ENCODE measurements at regions not wholly inside any gene's neighbourhood (a gene's known extent, or its start where the extent isn't known, plus 50 kb on each side); places are given as distances from the start of the nearest gene placed in this dataset.

GRCh38 chr10:3533296-3533695 lies 251.7 kb downstream of the KLF6 start:
- Histone ChIP-seq H3K9ac (ENCODE audit: low read depth, low read length) (no peak overlapping the region), H3K36me3 (ENCODE audit: insufficient read depth, low read depth, low read length) (no peaks in the 10 kb centered on the region), H3K4me1 (ENCODE audit: insufficient read depth, low read length) (peaks cover 2% of the 10 kb centered on the region; the same call in 1 of the 2 replicates), H3K9me3 (ENCODE audit: insufficient read depth, low read depth, low read length) (no peaks in the 10 kb centered on the region), H3K27ac (ENCODE audit: low read length) (no peak overlapping the region), H3K27me3 (ENCODE audit: insufficient read depth, low read length) (no peaks in the 10 kb centered on the region), H3K4me3 (ENCODE audit: low read length) (no peak overlapping the region)

DNA sequence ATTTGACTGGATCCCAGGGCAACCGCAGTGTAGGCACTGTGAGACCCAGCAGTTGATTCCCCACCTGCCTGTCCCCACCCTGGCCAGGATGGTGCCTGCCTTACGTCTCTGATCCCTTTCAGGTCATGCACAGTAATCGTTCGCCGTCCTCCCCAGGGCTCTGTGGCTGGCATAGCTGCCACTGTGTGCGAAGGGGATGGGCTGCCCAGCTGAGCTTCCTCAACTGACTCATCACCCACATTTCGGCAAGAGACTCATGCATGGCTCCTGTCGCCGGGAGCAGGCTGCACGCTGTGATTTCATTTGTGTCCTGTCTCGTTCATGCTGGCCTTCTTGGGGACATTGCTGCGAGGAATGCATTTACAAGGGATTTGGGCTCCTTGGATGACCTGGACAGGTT lies 252.4 kb downstream of the KLF6 start:
- no peaks in the 10 kb centered on the region for H3K36me3 ChIP-seq (ENCODE audit: insufficient read depth, low read depth, low read length)
- H3K4me3 ChIP-seq (ENCODE audit: low read length), result no peak overlapping the region
- no peak overlapping the region for H3K9ac ChIP-seq (ENCODE audit: low read depth, low read length)
- H3K9me3 ChIP-seq (ENCODE audit: insufficient read depth, low read depth, low read length), result no peaks in the 10 kb centered on the region
- no peaks in the 10 kb centered on the region for H3K27me3 ChIP-seq (ENCODE audit: insufficient read depth, low read length)
- H3K27ac ChIP-seq (ENCODE audit: low read length), result no peak overlapping the region
- no peaks in the 10 kb centered on the region for H3K4me1 ChIP-seq (ENCODE audit: insufficient read depth, low read length)

- no peaks in the 10 kb centered on the region for H3K4me1 ChIP-seq (ENCODE audit: insufficient read depth, low read length)
Measured at GRCh38 chr10:3531670-3532069, 253.3 kb downstream of the KLF6 start.

DNA sequence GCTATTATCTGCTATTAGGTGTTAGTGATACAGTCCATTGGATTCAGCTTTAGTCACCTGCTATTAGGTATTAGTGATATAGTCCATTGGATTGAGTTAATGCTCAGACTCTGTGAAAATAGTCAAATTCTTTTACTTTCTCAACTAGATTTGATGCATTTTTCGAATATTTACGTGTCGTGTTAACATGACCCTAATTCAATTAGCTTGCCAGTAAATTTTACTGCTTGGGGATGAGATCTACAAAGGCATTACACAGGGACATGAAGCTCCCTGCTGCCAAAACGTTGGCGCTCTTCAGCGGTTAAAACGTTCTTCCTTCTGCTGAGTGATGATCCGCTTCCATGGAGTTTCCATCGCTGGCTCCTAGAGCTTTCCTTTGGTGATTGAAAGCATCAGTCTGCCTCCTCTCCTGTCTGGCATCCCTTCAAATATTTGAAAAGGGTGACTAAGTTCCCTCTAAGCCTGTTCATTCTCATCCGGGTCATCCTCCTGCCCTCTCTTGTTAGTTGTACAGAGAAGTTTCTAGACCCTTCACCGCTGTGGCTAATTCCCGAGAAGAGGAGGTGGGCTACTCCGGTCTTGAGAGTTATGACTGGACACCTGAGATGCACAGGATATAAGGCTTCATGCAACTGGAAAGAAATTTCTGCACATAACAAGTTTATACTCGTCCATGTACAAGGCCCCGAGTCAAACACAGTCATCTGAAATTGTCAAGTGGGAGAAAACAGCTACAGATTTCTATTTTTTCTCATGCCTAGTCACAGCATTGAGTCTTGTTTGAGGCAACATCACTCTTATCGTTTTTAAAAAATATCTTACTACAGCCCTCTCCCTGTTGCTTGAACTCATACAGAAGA lies 254.0 kb downstream of the KLF6 start:
- Histone ChIP-seq H3K9ac (ENCODE audit: low read depth, low read length) (no peak overlapping the region), H3K9me3 (ENCODE audit: insufficient read depth, low read depth, low read length) (no peaks in the 10 kb centered on the region), H3K4me1 (ENCODE audit: insufficient read depth, low read length) (no peaks in the 10 kb centered on the region), H3K27me3 (ENCODE audit: insufficient read depth, low read length) (no peaks in the 10 kb centered on the region), H3K36me3 (ENCODE audit: insufficient read depth, low read depth, low read length) (no peaks in the 10 kb centered on the region), H3K27ac (ENCODE audit: low read length) (no peak overlapping the region), H3K4me3 (ENCODE audit: low read length) (no peak overlapping the region)

More at GRCh38 chr10:3531670-3532069, 253.3 kb downstream of the KLF6 start:
- Histone ChIP-seq H3K4me3 (ENCODE audit: low read length) (no peak overlapping the region), H3K9ac (ENCODE audit: low read depth, low read length) (no peak overlapping the region), H3K27ac (ENCODE audit: low read length) (no peak overlapping the region), H3K9me3 (ENCODE audit: insufficient read depth, low read depth, low read length) (no peaks in the 10 kb centered on the region), H3K36me3 (ENCODE audit: insufficient read depth, low read depth, low read length) (no peaks in the 10 kb centered on the region), H3K27me3 (ENCODE audit: insufficient read depth, low read length) (no peaks in the 10 kb centered on the region)

DNA sequence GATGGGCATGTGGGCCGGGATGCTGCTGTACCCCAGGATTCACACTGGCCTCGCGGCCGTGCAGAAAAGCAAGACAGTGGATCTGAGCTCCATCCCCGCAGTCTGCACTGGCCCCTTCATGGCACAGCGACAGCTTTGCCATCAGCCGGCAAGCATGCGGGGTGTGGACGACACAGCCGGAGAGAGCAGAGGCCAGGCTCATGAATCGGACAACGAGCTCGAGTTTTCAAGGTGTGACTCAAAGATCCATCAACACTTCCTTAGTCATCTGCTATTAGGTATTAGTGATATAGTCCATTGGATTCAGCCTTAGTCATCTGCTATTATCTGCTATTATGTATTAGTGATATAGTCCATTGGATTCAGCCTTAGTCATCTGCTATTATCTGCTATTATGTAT lies 254.7 kb downstream of the KLF6 start:
- Histone ChIP-seq H3K9me3 (ENCODE audit: insufficient read depth, low read depth, low read length) (no peaks in the 10 kb centered on the region), H3K36me3 (ENCODE audit: insufficient read depth, low read depth, low read length) (no peaks in the 10 kb centered on the region), H3K4me3 (ENCODE audit: low read length) (no peak overlapping the region), H3K27ac (ENCODE audit: low read length) (no peak overlapping the region), H3K4me1 (ENCODE audit: insufficient read depth, low read length) (no peaks in the 10 kb centered on the region), H3K9ac (ENCODE audit: low read depth, low read length) (no peak overlapping the region), H3K27me3 (ENCODE audit: insufficient read depth, low read length) (no peaks in the 10 kb centered on the region)

DNA sequence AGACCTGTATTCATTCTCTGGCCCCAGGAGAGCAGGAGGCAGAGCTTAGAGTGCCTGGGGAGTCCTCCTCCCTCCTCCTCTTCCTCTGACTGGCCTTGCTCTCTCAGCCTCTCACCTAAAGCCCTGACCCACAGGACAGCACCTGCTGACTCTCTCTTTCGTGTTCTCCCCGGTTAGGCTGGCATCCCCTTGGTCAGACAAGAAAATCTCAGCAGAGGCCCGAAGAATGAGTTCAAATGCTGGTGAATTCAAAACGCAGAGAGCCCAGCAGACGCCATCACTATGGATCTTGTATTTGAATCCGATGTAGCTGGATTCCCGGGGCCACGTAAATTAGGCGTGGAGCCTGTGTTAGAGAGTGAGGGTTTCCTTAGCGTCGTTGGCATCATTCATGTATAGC lies 255.3 kb downstream of the KLF6 start:
- H3K9me3 ChIP-seq (ENCODE audit: insufficient read depth, low read depth, low read length), result no peaks in the 10 kb centered on the region
- no peaks in the 10 kb centered on the region for H3K4me1 ChIP-seq (ENCODE audit: insufficient read depth, low read length)
- no peak overlapping the region for H3K4me3 ChIP-seq (ENCODE audit: low read length)

DNA sequence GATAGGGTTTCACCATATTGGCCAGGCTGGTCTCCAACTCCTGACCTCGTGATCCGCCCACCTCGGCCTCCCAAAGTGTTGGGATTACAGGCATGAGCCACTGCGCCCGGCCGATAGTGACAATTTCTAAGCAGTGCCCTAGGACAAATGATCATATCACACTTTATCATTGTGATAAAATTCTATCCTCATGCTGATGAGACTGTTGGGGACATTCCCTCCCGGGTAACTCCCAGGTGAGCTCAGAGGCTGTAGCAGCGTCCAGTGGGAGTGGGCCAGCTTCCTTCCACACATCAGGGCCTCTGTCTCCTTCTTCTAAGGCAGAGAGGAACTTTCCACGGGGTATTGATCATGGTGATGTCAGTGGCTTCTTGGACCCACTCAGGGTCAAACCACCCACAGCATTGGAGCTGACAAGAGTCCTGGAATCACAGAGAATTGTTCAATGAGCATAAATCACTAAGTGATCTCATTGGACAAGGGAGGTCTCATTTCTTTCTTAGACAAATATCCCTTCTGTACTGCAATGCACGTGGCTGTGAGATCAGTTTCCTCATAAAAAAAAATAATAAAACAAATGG lies 256.1 kb downstream of the KLF6 start:
- H3K36me3 ChIP-seq (ENCODE audit: insufficient read depth, low read depth, low read length), result no peaks in the 10 kb centered on the region

More for the DNA sequence above, 255.3 kb downstream of the KLF6 start:
- Histone ChIP-seq H3K36me3 (ENCODE audit: insufficient read depth, low read depth, low read length) (no peaks in the 10 kb centered on the region), H3K27me3 (ENCODE audit: insufficient read depth, low read length) (no peaks in the 10 kb centered on the region), H3K9ac (ENCODE audit: low read depth, low read length) (no peak overlapping the region), H3K27ac (ENCODE audit: low read length) (no peak overlapping the region)

DNA sequence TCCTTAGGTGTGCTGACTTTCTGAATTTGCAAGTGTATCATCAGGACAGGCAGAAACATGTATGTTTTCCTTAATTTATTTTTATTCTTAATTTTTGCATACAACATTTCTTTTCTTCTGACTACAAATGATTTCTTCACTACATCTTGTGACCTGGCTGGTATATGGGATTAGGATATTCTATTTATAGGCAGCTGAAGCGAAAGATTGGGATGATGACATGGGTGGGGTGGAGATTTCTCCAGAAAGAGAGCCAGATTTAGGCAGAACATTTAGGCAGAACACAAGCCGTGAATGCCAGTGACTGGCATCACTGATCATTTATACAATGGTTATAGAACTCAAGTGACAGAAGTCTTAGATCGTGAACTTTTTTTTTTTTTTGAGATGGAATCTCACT lies 256.7 kb downstream of the KLF6 start:
- Histone ChIP-seq H3K27me3 (ENCODE audit: insufficient read depth, low read length) (no peaks in the 10 kb centered on the region), H3K9me3 (ENCODE audit: insufficient read depth, low read depth, low read length) (no peaks in the 10 kb centered on the region), H3K9ac (ENCODE audit: low read depth, low read length) (no peak overlapping the region), H3K4me3 (ENCODE audit: low read length) (no peak overlapping the region), H3K4me1 (ENCODE audit: insufficient read depth, low read length) (no peaks in the 10 kb centered on the region), H3K36me3 (ENCODE audit: insufficient read depth, low read depth, low read length) (no peaks in the 10 kb centered on the region), H3K27ac (ENCODE audit: low read length) (no peak overlapping the region)

More for the DNA sequence above, 256.1 kb downstream of the KLF6 start:
- Histone ChIP-seq H3K4me1 (ENCODE audit: insufficient read depth, low read length) (no peaks in the 10 kb centered on the region), H3K27ac (ENCODE audit: low read length) (no peak overlapping the region), H3K4me3 (ENCODE audit: low read length) (no peak overlapping the region), H3K9me3 (ENCODE audit: insufficient read depth, low read depth, low read length) (no peaks in the 10 kb centered on the region), H3K27me3 (ENCODE audit: insufficient read depth, low read length) (no peaks in the 10 kb centered on the region), H3K9ac (ENCODE audit: low read depth, low read length) (no peak overlapping the region)

DNA sequence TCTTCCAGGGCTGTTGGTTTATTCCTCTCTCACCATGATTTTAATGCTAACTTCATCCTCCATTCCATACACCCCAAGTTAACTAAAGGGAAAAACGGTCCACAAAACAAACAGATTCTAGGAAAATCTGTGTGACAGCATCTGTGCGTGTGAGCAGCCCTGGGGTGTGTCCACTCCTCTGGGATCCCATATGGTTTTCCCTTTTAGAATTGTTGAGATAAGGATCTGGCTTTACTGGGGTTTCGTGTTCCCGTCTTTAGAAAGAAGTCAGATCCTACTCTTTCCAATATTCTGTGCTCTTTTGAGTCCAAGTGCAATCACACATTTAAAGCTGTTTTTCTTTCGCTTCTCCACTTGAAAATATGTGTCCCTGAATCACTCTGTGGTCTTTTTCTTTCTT lies 257.1 kb downstream of the KLF6 start:
- H3K9me3 ChIP-seq (ENCODE audit: insufficient read depth, low read depth, low read length), result no peaks in the 10 kb centered on the region
- H3K4me3 ChIP-seq (ENCODE audit: low read length), result no peak overlapping the region
- no peaks in the 10 kb centered on the region for H3K4me1 ChIP-seq (ENCODE audit: insufficient read depth, low read length)
- no peak overlapping the region for H3K9ac ChIP-seq (ENCODE audit: low read depth, low read length)
- H3K27me3 ChIP-seq (ENCODE audit: insufficient read depth, low read length), result no peaks in the 10 kb centered on the region
- H3K36me3 ChIP-seq (ENCODE audit: insufficient read depth, low read depth, low read length), result no peaks in the 10 kb centered on the region
- no peak overlapping the region for H3K27ac ChIP-seq (ENCODE audit: low read length)

DNA sequence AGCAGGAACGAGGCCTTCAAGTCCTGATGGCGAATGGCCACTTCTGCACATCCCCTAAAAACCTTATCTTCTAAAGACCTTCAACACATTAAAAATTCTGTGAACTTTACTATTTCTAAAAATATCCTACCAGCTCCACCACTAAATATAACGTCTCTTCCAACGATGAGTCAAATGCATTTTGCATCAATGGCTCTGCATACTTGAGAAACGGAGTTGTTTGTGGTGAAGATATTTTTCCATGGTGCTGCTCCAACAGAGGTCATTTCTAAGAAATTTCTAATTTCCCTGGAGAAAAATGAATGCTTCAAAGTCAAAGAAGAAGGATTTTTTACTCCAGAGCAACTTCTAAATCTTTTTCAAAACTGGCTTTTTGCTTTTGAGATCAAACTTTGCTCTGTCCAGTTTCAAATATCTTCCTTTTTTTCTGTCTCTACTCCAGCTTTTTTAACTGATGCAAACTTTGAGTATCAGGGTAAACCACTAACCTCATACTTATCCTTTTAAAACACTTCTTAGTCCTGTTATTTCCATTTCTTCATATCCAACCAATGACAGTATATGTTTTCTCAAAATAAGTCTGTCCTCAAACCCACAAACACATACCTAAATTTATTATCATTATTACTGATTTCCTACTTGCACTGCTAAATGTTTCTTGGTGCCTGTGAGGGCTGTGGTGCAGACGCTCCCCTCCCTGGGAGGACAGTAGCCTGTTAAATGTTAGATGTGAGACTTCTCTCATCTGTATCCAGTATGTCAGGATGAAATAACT lies 258.1 kb downstream of the KLF6 start:
- H3K9ac ChIP-seq (ENCODE audit: low read depth, low read length), result no peak overlapping the region
- H3K36me3 ChIP-seq (ENCODE audit: insufficient read depth, low read depth, low read length), result no peaks in the 10 kb centered on the region
- no peaks in the 10 kb centered on the region for H3K9me3 ChIP-seq (ENCODE audit: insufficient read depth, low read depth, low read length)
- H3K27me3 ChIP-seq (ENCODE audit: insufficient read depth, low read length), result no peaks in the 10 kb centered on the region
- no peak overlapping the region for H3K27ac ChIP-seq (ENCODE audit: low read length)
- H3K4me1 ChIP-seq (ENCODE audit: insufficient read depth, low read length), result no peaks in the 10 kb centered on the region
- no peak overlapping the region for H3K4me3 ChIP-seq (ENCODE audit: low read length)

DNA sequence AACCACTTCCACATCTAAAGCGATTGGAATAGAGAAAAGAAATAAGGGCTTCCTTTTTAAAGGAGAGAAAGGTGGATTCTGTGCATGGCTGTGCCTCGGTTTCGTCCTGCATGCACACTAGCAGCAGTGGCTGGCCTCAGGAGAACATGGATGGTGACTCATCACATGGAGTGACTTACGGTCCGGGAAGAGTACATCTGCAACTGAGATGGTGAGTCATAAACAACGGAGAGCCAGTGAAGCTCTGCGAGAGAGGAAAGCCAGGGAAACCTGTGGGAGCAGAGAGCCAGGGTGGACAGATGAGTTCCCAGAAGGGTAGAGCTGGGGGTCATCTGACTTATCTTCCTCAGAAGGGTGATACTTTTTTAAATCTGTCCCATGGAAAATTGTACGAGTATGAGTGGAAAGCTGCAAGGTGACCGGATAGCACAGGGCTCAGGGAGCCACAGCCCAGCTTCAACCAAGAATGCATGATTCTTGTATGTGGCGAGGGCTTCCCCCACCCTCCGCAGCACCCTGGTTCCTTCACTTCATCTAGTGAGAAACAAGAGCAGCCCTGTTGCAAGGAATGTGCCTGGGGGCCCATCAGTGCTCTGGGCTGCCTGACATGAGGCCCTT lies 259.1 kb downstream of the KLF6 start:
- H3K4me1 ChIP-seq (ENCODE audit: insufficient read depth, low read length), result no peaks in the 10 kb centered on the region
- no peaks in the 10 kb centered on the region for H3K27me3 ChIP-seq (ENCODE audit: insufficient read depth, low read length)
- H3K4me3 ChIP-seq (ENCODE audit: low read length), result no peak overlapping the region
- no peak overlapping the region for H3K27ac ChIP-seq (ENCODE audit: low read length)
- no peak overlapping the region for H3K9ac ChIP-seq (ENCODE audit: low read depth, low read length)
- H3K9me3 ChIP-seq (ENCODE audit: insufficient read depth, low read depth, low read length), result no peaks in the 10 kb centered on the region
- H3K36me3 ChIP-seq (ENCODE audit: insufficient read depth, low read depth, low read length), result no peaks in the 10 kb centered on the region

Data from iPS-20b (cell line).